ENCODE measurements at regions not wholly inside any gene's neighbourhood (a gene's known extent, or its start where the extent isn't known, plus 50 kb on each side); places are given as distances from the start of the nearest gene placed in this dataset.

- peak; percentile 16; the same call in 1 of the 2 replicates for TF ChIP-seq CTCF (conservative IDR thresholded peaks at IDR 0.05; ENCODE audit: low read depth, low read length)
- no peak for TF ChIP-seq USF2 (IDR thresholded peaks at IDR 0.05; ENCODE audit: low read depth, low read length)
- no peak for TF ChIP-seq POLR2A (IDR thresholded peaks at IDR 0.05; ENCODE audit: low read depth, low read length)
Measured at GRCh38 chr3:8336456-8336855, 165.2 kb upstream of the LMCD1 start.

Measured in IMR-90 (cell line).